Right lobe of liver (tissue), 4 donors: ENCODE measurements at regions not wholly inside any gene's neighbourhood (a gene's known extent, or its start where the extent isn't known, plus 50 kb on each side); places are given as distances from the start of the nearest gene placed in this dataset.

Experiments
- CTCF ChIP-seq, 4 donors: fragments of 200-600 bp in 3 of 4; fragments of 450-650 bp in 1 of 4; IDR thresholded peaks; one replicate each; pipeline versions ENCODE4 v1.5.1 to v1.8.0; 2016 to 2022; ENCODE audit warnings: antibody characterized with exemption in 4 of 4, mild to moderate bottlenecking in 2 of 4
- POLR2A ChIP-seq: fragments of 450-650 bp; IDR thresholded peaks from one replicate; pipeline ENCODE4 v1.6.1; 2017; ENCODE audit warnings: antibody characterized with exemption, mild to moderate bottlenecking
- donor health status: DM: no; HTN: no; CAD: no.
- donor health status: DM: no; HTN: no; CAD: no.
- donor health status: DM: no; HTN: yes; CAD: no.

GRCh38 chr5:33379757-33380156 lies 61.0 kb upstream of the TARS1 start:
- peak in 3 of 4 donors; percentile 12 to 32 (median 21) for TF ChIP-seq CTCF (IDR thresholded peaks at IDR 0.05)
- TF ChIP-seq POLR2A: no peak
